Thymus (tissue), 11 donors: ENCODE measurements at regions not wholly inside any gene's neighbourhood (a gene's known extent, or its start where the extent isn't known, plus 50 kb on each side); places are given as distances from the start of the nearest gene placed in this dataset.

ENCODE experiments used
- DNase-seq, 9 donors: peaks; one replicate each; pipeline ENCODE4 v3.0.0-alpha.2; 2013; ENCODE audit warnings: low spot score in 9 of 9, low read depth in 6 of 9, missing footprints in 1 of 9
- H3K27ac ChIP-seq, 2 donors: one replicate each; pipeline ENCODE4 v1.5.1; 2013; ENCODE audit warnings: control low read depth in 1 of 2, low read depth in 1 of 2, low read length in 1 of 2, mild to moderate bottlenecking in 1 of 2, moderate library complexity in 1 of 2
- H3K27me3 ChIP-seq, 2 donors: one replicate each; pipeline ENCODE4 v1.5.1; 2013; ENCODE audit warnings: low read length in 1 of 2; ENCODE audit not compliant: control insufficient read depth in 2 of 2, insufficient read depth in 1 of 2
- H3K36me3 ChIP-seq, 2 donors: one replicate each; pipeline ENCODE4 v1.5.1; 2013; ENCODE audit warnings: low read length in 1 of 2, mild to moderate bottlenecking in 1 of 2, moderate library complexity in 1 of 2; ENCODE audit not compliant: control insufficient read depth in 2 of 2, insufficient read depth in 2 of 2
- H3K4me1 ChIP-seq, 2 donors: one replicate each; pipeline ENCODE4 v1.5.1; 2013; ENCODE audit warnings: low read length in 2 of 2; ENCODE audit not compliant: control insufficient read depth in 2 of 2, insufficient read depth in 2 of 2
- H3K4me3 ChIP-seq, 2 donors: one replicate each; pipeline ENCODE4 v1.5.1; 2013; ENCODE audit warnings: low read length in 2 of 2, control low read depth in 1 of 2, mild to moderate bottlenecking in 1 of 2
- H3K9me3 ChIP-seq, 2 donors: one replicate each; pipeline ENCODE4 v1.5.1; 2013; ENCODE audit warnings: low read length in 1 of 2, mild to moderate bottlenecking in 1 of 2; ENCODE audit not compliant: control insufficient read depth in 2 of 2, insufficient read depth in 1 of 2
- WGBS: extraction: QIAGEN DNeasy Blood & Tissue Kit; methylation state at CpG from one replicate; pipeline ENCODE4 v1.1.7; 2013; 5-methylcytosine and 5-hydroxymethylcytosine counted together
- donor health status: healthy.

DNA sequence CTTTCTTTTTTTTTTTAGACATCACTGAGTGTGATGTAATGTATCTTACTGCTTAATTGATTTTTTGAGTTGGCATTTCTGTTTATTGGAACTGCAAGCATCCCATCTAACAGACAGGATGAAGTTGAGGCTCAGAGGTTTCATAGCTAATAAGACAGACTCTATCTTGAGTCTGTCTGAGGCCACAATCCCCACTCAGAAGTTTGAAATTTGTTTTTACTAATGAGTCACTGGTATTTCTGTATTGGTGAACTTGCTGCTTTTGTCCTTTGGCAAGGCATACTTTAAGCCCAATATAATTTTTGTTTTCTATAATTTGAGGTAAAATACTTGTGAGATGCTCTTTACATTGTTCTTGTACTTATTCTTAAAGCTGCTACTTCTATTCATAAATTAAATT, 491.2 kb downstream of the PSAT1 start:
- Histone ChIP-seq H3K4me1 (no peaks in the 10 kb centered on the region), H3K4me3 (no peak overlapping the region), H3K27me3 (no peaks in the 10 kb centered on the region), H3K9me3 (no peaks in the 10 kb centered on the region), H3K27ac (no peak overlapping the region), H3K36me3 (no peaks in the 10 kb centered on the region)
- DNase-seq, result no peak

DNA sequence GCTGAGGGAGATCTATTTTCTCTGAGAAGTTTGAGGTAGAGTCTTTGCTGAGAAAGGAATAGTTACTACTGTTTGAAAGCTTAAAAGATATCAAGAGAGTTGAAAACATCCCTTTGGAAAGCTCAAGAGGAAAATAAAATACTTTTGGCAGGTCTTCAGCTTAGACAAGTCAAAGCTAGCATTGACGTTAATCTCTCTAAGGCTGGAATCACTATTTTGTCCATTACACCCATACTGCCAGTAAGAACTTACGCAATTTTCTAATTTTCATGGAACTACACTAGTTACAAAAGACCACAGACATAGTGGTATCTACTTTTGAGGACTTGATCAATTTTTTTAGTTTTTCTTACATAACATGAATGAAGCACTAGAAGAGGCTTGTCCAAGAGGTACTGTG, 494.9 kb downstream of the PSAT1 start:
- 92% methylated on average over 2 of the region's 2 CpGs for WGBS
- no peak for DNase-seq
- Histone ChIP-seq H3K4me1 (no peaks in the 10 kb centered on the region), H3K9me3 (no peaks in the 10 kb centered on the region), H3K36me3 (no peaks in the 10 kb centered on the region), H3K27me3 (no peaks in the 10 kb centered on the region), H3K27ac (no peak overlapping the region), H3K4me3 (no peak overlapping the region)

DNA sequence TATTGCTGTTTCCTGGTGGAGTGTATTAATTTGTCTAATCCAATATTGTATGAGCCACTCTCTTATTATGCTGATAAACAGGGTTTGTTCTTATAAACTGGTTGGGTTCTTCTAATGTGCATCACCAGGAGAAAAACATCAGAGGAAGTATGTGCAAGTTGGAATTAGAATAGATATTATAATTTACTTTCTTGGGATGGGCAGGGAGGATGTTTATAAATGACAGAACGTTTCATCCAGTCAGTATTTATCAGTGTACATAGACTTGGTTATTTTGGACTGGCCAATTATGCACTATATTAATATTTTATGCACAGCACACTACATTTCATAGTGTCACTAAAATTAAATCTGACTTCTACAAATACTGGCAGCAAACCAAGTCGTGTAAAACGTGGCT, 495.8 kb downstream of the PSAT1 start:
- Histone ChIP-seq H3K4me3 (no peak overlapping the region), H3K27me3 (no peaks in the 10 kb centered on the region), H3K9me3 (no peaks in the 10 kb centered on the region), H3K4me1 (no peaks in the 10 kb centered on the region), H3K27ac (no peak overlapping the region), H3K36me3 (no peaks in the 10 kb centered on the region)
- WGBS, result 86% methylated on average over 3 of the region's 3 CpGs
- DNase-seq, result no peak

GRCh38 chr9:78805771-78806170, 508.8 kb downstream of the PSAT1 start:
- no peaks in the 10 kb centered on the region for H3K9me3 ChIP-seq
- H3K4me3 ChIP-seq, result no peak overlapping the region
- WGBS, result 96% methylated on average over 2 of the region's 2 CpGs

GRCh38 chr9:78806492-78807160, 509.7 kb downstream of the PSAT1 start:
- WGBS, result 75% methylated on average over 4 of the region's 4 CpGs
- DNase-seq, result no peak
- Histone ChIP-seq H3K4me3 (no peak overlapping the region), H3K36me3 (no peaks in the 10 kb centered on the region), H3K27me3 (no peaks in the 10 kb centered on the region), H3K27ac (no peak overlapping the region), H3K9me3 (no peaks in the 10 kb centered on the region), H3K4me1 (no peaks in the 10 kb centered on the region)

More at GRCh38 chr9:78805771-78806170, 508.8 kb downstream of the PSAT1 start:
- Histone ChIP-seq H3K27ac (no peak overlapping the region), H3K4me1 (no peaks in the 10 kb centered on the region), H3K27me3 (no peaks in the 10 kb centered on the region), H3K36me3 (no peaks in the 10 kb centered on the region)
- no peak for DNase-seq

DNA sequence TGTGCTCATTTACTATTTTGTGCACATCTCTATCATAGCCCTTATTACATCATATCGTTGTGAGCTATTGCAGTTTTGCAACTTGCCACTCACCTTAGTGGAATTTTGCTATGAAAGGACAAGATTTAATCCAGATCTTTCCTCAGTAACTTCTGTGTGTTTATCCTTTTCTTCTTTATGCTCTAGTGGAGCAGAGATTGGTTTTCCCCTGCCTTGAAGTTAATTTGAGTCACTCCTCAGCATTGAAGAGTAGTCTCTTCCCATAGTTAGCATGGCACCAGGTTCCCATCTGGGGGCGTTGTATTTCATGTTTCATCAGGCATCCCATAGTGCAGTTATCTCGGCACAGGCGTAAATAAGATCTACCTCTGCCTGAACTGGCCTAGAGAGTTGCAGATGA, 510.4 kb downstream of the PSAT1 start:
- Histone ChIP-seq H3K27me3 (no peaks in the 10 kb centered on the region), H3K4me1 (no peaks in the 10 kb centered on the region), H3K4me3 (no peak overlapping the region), H3K36me3 (no peaks in the 10 kb centered on the region), H3K27ac (no peak overlapping the region), H3K9me3 (no peaks in the 10 kb centered on the region)
- WGBS, result 81% methylated on average over 4 of the region's 4 CpGs
- no peak for DNase-seq

GRCh38 chr9:78808048-78808447, 511.1 kb downstream of the PSAT1 start:
- DNase-seq, result no peak
- Histone ChIP-seq H3K4me3 (no peak overlapping the region), H3K9me3 (no peaks in the 10 kb centered on the region), H3K36me3 (no peaks in the 10 kb centered on the region), H3K4me1 (no peaks in the 10 kb centered on the region), H3K27ac (no peak overlapping the region), H3K27me3 (no peaks in the 10 kb centered on the region)
- WGBS, result 96% methylated on average over 3 of the region's 3 CpGs

DNA sequence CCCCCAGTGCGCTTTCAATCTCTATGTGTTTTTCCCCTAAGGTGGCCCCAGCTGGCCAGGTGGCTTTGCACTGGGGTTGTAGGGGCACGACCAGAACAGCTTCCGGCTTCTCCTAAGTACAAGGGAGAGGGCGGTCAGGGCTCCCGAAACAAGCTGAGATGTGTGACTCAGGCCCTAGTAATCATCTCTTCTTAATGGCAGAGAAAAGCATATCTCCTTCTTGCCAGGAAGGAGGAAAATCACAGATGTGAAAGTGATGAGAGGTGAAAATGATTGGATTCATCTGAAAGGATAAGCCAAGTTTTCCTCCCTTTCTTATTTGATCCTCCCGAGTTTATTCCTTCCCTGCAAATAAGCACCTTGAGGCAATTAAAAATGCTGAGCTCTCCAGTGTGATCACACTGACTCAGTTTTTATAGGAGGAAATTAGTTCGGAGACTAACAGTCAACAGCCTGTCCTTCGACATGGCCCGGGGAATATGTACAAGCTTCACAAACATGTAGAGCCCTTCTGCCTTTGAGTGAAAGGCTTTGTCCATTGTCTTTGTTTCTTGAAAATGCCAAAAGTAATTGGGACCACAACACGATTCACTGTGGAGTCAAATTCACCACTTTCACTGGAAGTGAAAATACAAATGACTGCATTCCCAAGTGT, 514.8 kb downstream of the PSAT1 start:
- H3K27ac ChIP-seq, result no peak overlapping the region

DNA sequence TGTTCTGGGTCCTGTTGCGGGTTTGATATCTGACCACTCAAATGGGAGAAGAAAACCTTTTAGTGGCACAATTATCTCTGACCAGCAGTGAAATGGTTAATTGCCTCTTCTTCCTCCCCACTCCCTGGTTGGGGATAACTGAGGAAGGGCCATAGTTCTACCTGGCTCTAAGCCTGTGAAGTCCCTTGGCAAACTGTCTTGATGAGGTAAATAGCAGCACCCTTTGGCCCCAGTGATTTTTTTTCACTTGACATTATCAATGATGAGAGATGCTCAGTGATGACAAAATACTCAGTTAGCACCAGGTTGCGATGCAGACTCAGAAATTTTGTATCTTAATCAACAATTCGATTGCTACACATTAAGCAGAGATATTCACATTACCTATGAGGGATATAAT, 515.7 kb downstream of the PSAT1 start:
- Histone ChIP-seq H3K9me3 (no peaks in the 10 kb centered on the region), H3K27ac (no peak overlapping the region), H3K36me3 (no peaks in the 10 kb centered on the region), H3K4me3 (no peak overlapping the region), H3K27me3 (no peaks in the 10 kb centered on the region), H3K4me1 (no peaks in the 10 kb centered on the region)
- 96% methylated on average over 3 of the region's 3 CpGs for WGBS
- no peak for DNase-seq

More for the DNA sequence above, 514.8 kb downstream of the PSAT1 start:
- DNase-seq, result no peak
- Histone ChIP-seq H3K36me3 (no peaks in the 10 kb centered on the region), H3K27me3 (no peaks in the 10 kb centered on the region), H3K4me1 (no peaks in the 10 kb centered on the region), H3K9me3 (no peaks in the 10 kb centered on the region), H3K4me3 (no peak overlapping the region)
- 91% methylated on average over 10 of the region's 10 CpGs for WGBS
